Stimulated activated effector memory CD8-positive, alpha-beta T cell treated with anti-CD3 and anti-CD28 coated beads, Interleukin-12 subunit alpha, Interleukin-12 subunit beta, amount 100 ng/mL, for 72 hours (primary cell): ENCODE measurements at regions not wholly inside any gene's neighbourhood (a gene's known extent, or its start where the extent isn't known, plus 50 kb on each side); places are given as distances from the start of the nearest gene placed in this dataset.
"Not testable (repeated sequence)": the region's sequence is repeated elsewhere in the genome, so short reads cannot be mapped to it uniquely, and the experiment has no call there.

ENCODE experiments used
- ATAC-seq: fragments of 150-1000 bp; cut with Tn5 transposase; 2 replicates; pipeline ENCODE4 v1.10.0; 2021
- DNase-seq, 2 donors: peaks; one replicate each; pipeline ENCODE4 v3.0.0; 2021 to 2022; ENCODE audit warnings: low spot score in 2 of 2
- H3K27ac Mint-ChIP-seq: one replicate; pipeline ENCODE4 v1.8.0; 2022; ENCODE audit warnings: mild to moderate bottlenecking, mixed read lengths
- H3K36me3 Mint-ChIP-seq: one replicate; pipeline ENCODE4 v1.8.0; 2022; ENCODE audit warnings: mild to moderate bottlenecking, mixed read lengths
- H3K4me1 Mint-ChIP-seq: one replicate; pipeline ENCODE4 v1.8.0; 2022; ENCODE audit warnings: mixed read lengths
- H3K4me3 Mint-ChIP-seq: one replicate; pipeline ENCODE4 v1.8.0; 2022; ENCODE audit warnings: mild to moderate bottlenecking, mixed read lengths
- H3K9me3 Mint-ChIP-seq: one replicate; pipeline ENCODE4 v1.8.0; 2022; ENCODE audit warnings: mixed read lengths

- Mint-ChIP-seq H3K36me3 (peaks cover 6% of the 10 kb centered on the region), H3K4me3 (no peak overlapping the region), H3K9me3 (no peaks in the 10 kb centered on the region), H3K4me1 (peaks cover 6% of the 10 kb centered on the region), H3K27ac (no peak overlapping the region)
- DNase-seq: no peak
- ATAC-seq: no peak
These were observed 239.1 kb downstream of the ASMT start for GRCh38 chrX:1853916-1854315.

DNA sequence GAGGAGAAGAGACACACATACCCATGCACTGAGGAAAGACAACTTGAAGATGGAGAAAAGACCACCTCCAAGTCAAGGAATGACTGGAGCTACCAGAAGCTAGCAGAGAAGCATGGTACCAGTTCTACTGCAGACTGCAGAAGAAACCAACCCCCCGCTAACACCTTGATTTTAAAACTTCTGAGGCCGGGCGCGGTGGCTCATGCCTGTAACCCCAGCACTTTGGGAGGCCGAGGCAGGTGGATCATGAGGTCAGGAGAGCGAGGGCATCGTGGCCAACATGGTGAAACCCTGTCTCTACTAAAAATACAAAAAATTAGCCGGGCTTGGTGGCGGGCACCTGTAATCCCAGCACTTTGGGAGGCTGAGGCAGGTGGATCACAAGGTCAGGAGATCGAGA, 240.0 kb downstream of the ASMT start:
- H3K4me3 Mint-ChIP-seq, H3K36me3 Mint-ChIP-seq, H3K27ac Mint-ChIP-seq, H3K9me3 Mint-ChIP-seq, ATAC-seq, DNase-seq, H3K4me1 Mint-ChIP-seq: not testable (repeated sequence)

GRCh38 chrX:1859266-1859665, 244.4 kb downstream of the ASMT start:
- H3K27ac Mint-ChIP-seq, ATAC-seq, H3K4me1 Mint-ChIP-seq, H3K4me3 Mint-ChIP-seq, DNase-seq, H3K36me3 Mint-ChIP-seq, H3K9me3 Mint-ChIP-seq: not testable (repeated sequence)

- Mint-ChIP-seq H3K36me3 (no peaks in the 10 kb centered on the region), H3K4me1 (no peaks in the 10 kb centered on the region), H3K9me3 (no peaks in the 10 kb centered on the region), H3K27ac (no peak overlapping the region), H3K4me3 (no peak overlapping the region)
- DNase-seq (no peak), ATAC-seq (no peak)
These were observed 246.2 kb downstream of the ASMT start for GRCh38 chrX:1860936-1861594.

DNA sequence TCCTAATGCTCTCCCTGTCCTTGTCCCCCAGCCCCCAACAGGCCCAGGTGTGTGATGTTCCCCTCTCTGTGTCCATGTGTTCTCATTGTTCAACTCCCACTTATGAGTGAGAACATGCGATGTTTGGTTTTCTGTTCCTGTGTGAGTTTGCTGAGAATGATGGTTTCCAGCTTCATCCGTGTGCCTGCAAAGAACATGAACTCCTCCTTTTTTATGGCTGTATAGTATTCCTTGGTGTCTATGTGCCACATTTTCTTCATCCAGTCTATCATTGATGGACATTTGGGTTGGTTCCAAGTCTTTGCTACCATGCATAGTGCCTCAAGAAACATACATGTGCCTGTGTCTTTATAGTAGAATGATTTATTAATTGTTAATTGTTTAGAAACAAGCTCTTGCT, 249.1 kb downstream of the ASMT start:
- ATAC-seq, DNase-seq, H3K27ac Mint-ChIP-seq, H3K9me3 Mint-ChIP-seq, H3K4me3 Mint-ChIP-seq, H3K4me1 Mint-ChIP-seq, H3K36me3 Mint-ChIP-seq: not testable (repeated sequence)

DNA sequence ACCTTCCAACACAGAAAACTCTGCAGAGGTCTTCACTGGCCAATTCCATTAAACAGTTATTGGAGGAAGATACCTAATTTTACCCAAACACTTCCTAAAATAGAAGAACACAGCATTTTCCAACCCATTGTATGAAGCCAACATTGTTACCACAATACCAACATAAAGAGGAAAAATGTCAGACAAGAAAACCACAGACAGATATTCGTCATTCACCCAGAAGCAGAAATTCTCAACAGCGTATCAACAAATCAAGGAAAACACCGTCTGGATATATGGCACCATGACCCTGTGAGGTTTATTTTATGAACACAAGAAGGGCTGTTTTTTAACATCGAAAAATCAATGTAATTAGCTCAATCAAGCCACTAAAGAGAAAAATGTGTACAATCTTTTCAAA, 255.6 kb downstream of the ASMT start:
- H3K27ac Mint-ChIP-seq: no peak overlapping the region
- no peak overlapping the region for H3K4me3 Mint-ChIP-seq
- DNase-seq: no peak
- no peaks in the 10 kb centered on the region for H3K9me3 Mint-ChIP-seq
- H3K4me1 Mint-ChIP-seq: no peaks in the 10 kb centered on the region
- no peak for ATAC-seq
- no peaks in the 10 kb centered on the region for H3K36me3 Mint-ChIP-seq

GRCh38 chrX:1871887-1872286, 257.0 kb downstream of the ASMT start:
- no peak overlapping the region for H3K27ac Mint-ChIP-seq
- H3K9me3 Mint-ChIP-seq: peaks cover 3% of the 10 kb centered on the region
- no peak for ATAC-seq

GRCh38 chrX:1873671-1874070, 258.8 kb downstream of the ASMT start:
- Mint-ChIP-seq H3K36me3 (no peaks in the 10 kb centered on the region), H3K9me3 (peaks cover 6% of the 10 kb centered on the region), H3K27ac (no peak overlapping the region), H3K4me3 (no peak overlapping the region), H3K4me1 (no peaks in the 10 kb centered on the region)
- ATAC-seq: no peak
- no peak for DNase-seq

More at GRCh38 chrX:1871887-1872286, 257.0 kb downstream of the ASMT start:
- no peaks in the 10 kb centered on the region for H3K36me3 Mint-ChIP-seq
- no peak for DNase-seq
- no peaks in the 10 kb centered on the region for H3K4me1 Mint-ChIP-seq
- H3K4me3 Mint-ChIP-seq: no peak overlapping the region

DNA sequence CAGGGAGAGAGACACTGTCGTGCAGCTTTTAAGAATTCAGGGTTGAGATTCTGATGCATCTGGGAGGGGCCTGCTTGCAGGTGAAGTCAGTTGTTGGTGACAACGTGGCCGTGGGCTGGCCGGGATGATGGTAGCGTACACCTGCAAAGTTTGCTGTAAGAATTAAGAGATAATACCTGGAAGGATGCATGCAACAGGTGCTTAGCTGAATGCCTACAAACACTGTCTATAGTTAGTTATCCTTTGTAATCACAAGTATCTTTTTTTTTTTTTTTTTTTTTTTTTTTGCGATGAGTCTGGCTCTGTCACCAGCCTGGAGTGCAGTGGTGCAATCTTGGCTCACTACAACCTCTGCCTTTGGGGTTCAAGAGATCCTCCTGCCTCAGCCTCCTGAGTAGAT, 259.6 kb downstream of the ASMT start:
- H3K4me1 Mint-ChIP-seq: no peaks in the 10 kb centered on the region
- DNase-seq (no peak), ATAC-seq (no peak)
- H3K36me3 Mint-ChIP-seq: no peaks in the 10 kb centered on the region
- H3K9me3 Mint-ChIP-seq: peaks cover 10% of the 10 kb centered on the region
- no peak overlapping the region for H3K4me3 Mint-ChIP-seq
- no peak overlapping the region for H3K27ac Mint-ChIP-seq

DNA sequence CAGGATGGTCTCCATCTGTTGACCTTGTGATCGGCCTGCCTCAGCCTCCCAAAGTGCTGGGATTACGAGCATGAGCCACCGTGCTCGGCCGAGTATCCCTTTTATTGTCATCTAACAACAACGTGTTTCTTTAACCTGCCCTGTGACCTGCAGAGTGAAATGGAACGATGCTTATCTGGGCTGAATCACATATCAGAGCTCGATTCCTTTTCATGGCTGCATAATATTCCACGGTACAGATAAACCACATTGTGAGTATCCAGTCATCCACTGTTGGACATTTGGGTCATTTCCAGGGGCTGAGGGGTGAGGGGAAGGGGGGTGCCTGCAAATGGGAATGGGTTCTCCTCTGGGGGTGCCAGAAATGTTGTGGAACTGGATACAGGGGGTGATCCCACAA, 260.0 kb downstream of the ASMT start:
- DNase-seq (no peak), ATAC-seq (no peak)
- H3K36me3 Mint-ChIP-seq: no peaks in the 10 kb centered on the region
- H3K27ac Mint-ChIP-seq: no peak overlapping the region
- peaks cover 10% of the 10 kb centered on the region for H3K9me3 Mint-ChIP-seq
- no peaks in the 10 kb centered on the region for H3K4me1 Mint-ChIP-seq
- H3K4me3 Mint-ChIP-seq: no peak overlapping the region

- no peak overlapping the region for H3K4me3 Mint-ChIP-seq
- no peak for DNase-seq
- no peak for ATAC-seq
- no peaks in the 10 kb centered on the region for H3K4me1 Mint-ChIP-seq
- H3K27ac Mint-ChIP-seq: no peak overlapping the region
- no peaks in the 10 kb centered on the region for H3K36me3 Mint-ChIP-seq
- H3K9me3 Mint-ChIP-seq: peaks cover 17% of the 10 kb centered on the region
These were observed 261.2 kb downstream of the ASMT start for GRCh38 chrX:1876041-1876440.

- Mint-ChIP-seq H3K4me3 (no peak overlapping the region), H3K36me3 (no peaks in the 10 kb centered on the region), H3K27ac (no peak overlapping the region), H3K4me1 (no peaks in the 10 kb centered on the region), H3K9me3 (peaks cover 17% of the 10 kb centered on the region)
- DNase-seq: no peak
- no peak for ATAC-seq
These were observed 262.9 kb downstream of the ASMT start for GRCh38 chrX:1877780-1878179.

- H3K9me3 Mint-ChIP-seq: peaks cover 21% of the 10 kb centered on the region
- not testable (repeated sequence) for DNase-seq, H3K27ac Mint-ChIP-seq, H3K4me3 Mint-ChIP-seq, H3K4me1 Mint-ChIP-seq, ATAC-seq, H3K36me3 Mint-ChIP-seq
These were observed 266.3 kb downstream of the ASMT start for GRCh38 chrX:1880884-1881817.

DNA sequence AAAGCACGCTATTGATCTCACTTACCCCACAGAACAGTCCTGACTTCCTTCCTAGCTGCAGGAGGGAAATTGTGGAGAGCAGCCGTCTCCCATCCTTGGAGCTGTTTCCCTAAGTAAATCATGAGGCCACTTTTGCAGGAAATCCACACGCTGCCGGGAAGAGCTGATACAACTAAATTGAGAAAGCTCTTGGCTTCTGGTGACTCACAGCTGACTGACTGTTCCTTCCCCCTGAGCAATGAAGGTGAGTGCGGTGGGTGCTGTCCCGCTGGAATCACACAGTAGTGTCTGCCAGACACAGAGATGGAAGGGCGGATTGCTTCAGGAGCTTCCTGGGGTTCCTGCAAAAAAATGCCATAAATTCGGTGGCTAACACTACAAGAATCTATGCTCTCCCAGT, 268.9 kb downstream of the ASMT start:
- Mint-ChIP-seq H3K4me1 (no peaks in the 10 kb centered on the region), H3K4me3 (no peak overlapping the region), H3K36me3 (no peaks in the 10 kb centered on the region), H3K9me3 (peaks cover 17% of the 10 kb centered on the region), H3K27ac (no peak overlapping the region)
- ATAC-seq: no peak
- no peak for DNase-seq

GRCh38 chrX:1884446-1884845, 269.6 kb downstream of the ASMT start:
- ATAC-seq (no peak), DNase-seq (no peak)
- Mint-ChIP-seq H3K4me1 (no peaks in the 10 kb centered on the region), H3K36me3 (no peaks in the 10 kb centered on the region), H3K27ac (no peak overlapping the region), H3K9me3 (peaks cover 14% of the 10 kb centered on the region), H3K4me3 (no peak overlapping the region)

DNA sequence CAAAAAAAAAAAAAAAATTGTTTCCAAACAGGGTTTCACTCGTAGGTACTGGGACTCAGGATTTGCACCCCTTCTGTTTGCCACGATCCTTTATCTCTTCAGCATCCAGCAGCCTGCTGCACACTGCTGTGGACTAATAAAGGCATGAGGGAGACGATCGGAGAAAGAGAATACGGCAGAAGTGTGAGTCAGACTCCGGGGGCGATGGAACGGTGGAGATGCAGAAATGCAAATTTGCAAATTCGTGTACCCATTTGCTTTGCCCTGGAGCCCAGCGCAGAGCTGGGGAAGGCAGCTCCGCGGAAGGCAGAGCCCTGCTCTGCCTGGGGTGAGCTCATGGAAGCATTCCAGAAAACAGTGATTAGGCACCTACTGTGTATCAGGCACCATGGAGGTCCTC, 270.3 kb downstream of the ASMT start:
- DNase-seq: no peak
- no peak overlapping the region for H3K4me3 Mint-ChIP-seq
- no peak for ATAC-seq
- no peaks in the 10 kb centered on the region for H3K36me3 Mint-ChIP-seq
- no peaks in the 10 kb centered on the region for H3K4me1 Mint-ChIP-seq
- no peak overlapping the region for H3K27ac Mint-ChIP-seq
- peaks cover 14% of the 10 kb centered on the region for H3K9me3 Mint-ChIP-seq
